Neural progenitor cell (in vitro differentiated cells): ENCODE measurements at regions not wholly inside any gene's neighbourhood (a gene's known extent, or its start where the extent isn't known, plus 50 kb on each side); places are given as distances from the start of the nearest gene placed in this dataset.

ENCODE experiments used
- DNase-seq: peaks from one replicate; pipeline ENCODE4 v3.0.0-alpha.2; 2016; ENCODE audit warnings: low spot score
- H2AFZ ChIP-seq: fragments of 200-600 bp; sonication (generic); replicated peaks from 2 replicates; pipeline ENCODE4 v1.6.1; 2016; ENCODE audit warnings: antibody characterized with exemption
- H3F3A ChIP-seq: fragments of 200-600 bp; sonication (generic); 2 replicates; pipeline ENCODE4 v1.6.1; 2016; ENCODE audit warnings: antibody characterized with exemption, low read depth
- H3K27ac ChIP-seq: fragments of 200-600 bp; sonication (generic); 2 replicates; pipeline ENCODE4 v1.5.1; 2016; ENCODE audit warnings: mild to moderate bottlenecking
- H3K27me3 ChIP-seq: fragments of 200-600 bp; sonication (generic); 2 replicates; pipeline ENCODE4 v1.6.1; 2016; ENCODE audit warnings: mild to moderate bottlenecking, moderate library complexity
- H3K36me3 ChIP-seq: fragments of 200-600 bp; sonication (generic); 2 replicates; pipeline ENCODE4 v1.5.1; 2016
- H3K4me1 ChIP-seq: fragments of 200-600 bp; sonication (generic); 2 replicates; pipeline ENCODE4 v1.6.1; 2016; ENCODE audit warnings: mixed run types
- H3K4me2 ChIP-seq: fragments of 200-600 bp; sonication (generic); 2 replicates; pipeline ENCODE4 v1.6.1; 2016
- H3K4me3 ChIP-seq: fragments of 200-600 bp; sonication (generic); 2 replicates; pipeline ENCODE4 v1.5.1; 2016
- H3K79me2 ChIP-seq: fragments of 200-600 bp; sonication (generic); 2 replicates; pipeline ENCODE4 v1.6.1; 2016; ENCODE audit warnings: low read depth
- H3K9ac ChIP-seq: fragments of 200-600 bp; sonication (generic); 2 replicates; pipeline ENCODE4 v1.6.1; 2016
- H3K9me3 ChIP-seq: fragments of 200-600 bp; sonication (generic); 2 replicates; pipeline ENCODE4 v1.5.1; 2016; ENCODE audit warnings: low read depth
- H4K20me1 ChIP-seq: fragments of 200-600 bp; sonication (generic); 2 replicates; pipeline ENCODE4 v1.6.1; 2016; ENCODE audit warnings: low read depth
- H3K27ac Mint-ChIP-seq: 3 replicates; pipeline ENCODE4 v1.8.0; 2021; ENCODE audit warnings: mixed read lengths
- H3K27me3 Mint-ChIP-seq: 2 replicates; pipeline ENCODE4 v1.8.0; 2022; ENCODE audit warnings: low read depth, mild to moderate bottlenecking, inconsistent platforms, moderate library complexity, mixed read lengths; ENCODE audit not compliant: insufficient read depth
- H3K36me3 Mint-ChIP-seq: 3 replicates; pipeline ENCODE4 v1.8.0; 2021; ENCODE audit warnings: mixed read lengths
- H3K4me1 Mint-ChIP-seq: 3 replicates; pipeline ENCODE4 v1.8.0; 2021; ENCODE audit warnings: mixed read lengths
- H3K4me3 Mint-ChIP-seq: 3 replicates; pipeline ENCODE4 v1.8.0; 2021; ENCODE audit warnings: mild to moderate bottlenecking, moderate library complexity, mixed read lengths
- H3K9me3 Mint-ChIP-seq: 3 replicates; pipeline ENCODE4 v1.8.0; 2020; ENCODE audit warnings: mixed read lengths
- EZH2 ChIP-seq: fragments of 200-600 bp; sonication (generic); IDR thresholded peaks from 2 replicates; pipeline ENCODE4 v1.6.1; 2017; ENCODE audit warnings: antibody characterized with exemption, mild to moderate bottlenecking, moderate library complexity
- EZH2phosphoT487 ChIP-seq: fragments of 200-600 bp; sonication (generic); IDR thresholded peaks from 2 replicates; pipeline ENCODE4 v1.6.1; 2017; ENCODE audit warnings: antibody characterized with exemption
- TF ChIP-seq, protein P1 (sequence below): fragments of 200-600 bp; sonication (generic); IDR thresholded peaks from 2 replicates; pipeline ENCODE4 v1.5.1; 2017; ENCODE audit warnings: antibody characterized with exemption, mild to moderate bottlenecking

DNA sequence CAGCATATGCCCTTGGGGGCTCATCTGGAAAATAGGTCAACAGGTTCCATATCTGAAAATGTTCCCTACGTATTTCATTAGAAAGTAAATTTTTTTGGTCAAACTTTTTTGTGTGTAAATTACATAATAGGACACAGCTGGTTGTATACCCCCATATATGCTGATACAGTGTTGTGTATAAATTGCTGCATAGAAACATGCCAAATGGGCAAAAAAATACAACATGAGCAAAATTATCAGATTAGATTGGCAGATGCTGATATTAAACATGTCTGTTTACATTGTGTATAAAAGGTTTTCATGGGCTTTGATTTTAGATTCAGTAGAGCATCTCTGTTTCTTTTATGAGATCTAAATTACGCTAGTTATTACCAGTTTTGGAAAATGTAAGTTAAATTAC is 2223.0 kb downstream of the MAT2B start:
- Histone ChIP-seq H3K36me3 (peaks cover 3% of the 10 kb centered on the region), H3K4me2 (no peak overlapping the region), H3K27me3 (no peaks in the 10 kb centered on the region), H3K27ac (no peak overlapping the region), H3K4me3 (no peak overlapping the region), H3K9ac (no peak overlapping the region), H3K4me1 (no peaks in the 10 kb centered on the region), H3K9me3 (no peaks in the 10 kb centered on the region), H3F3A (no peaks in the 10 kb centered on the region), H3K79me2 (no peaks in the 10 kb centered on the region), H2AFZ (no peak overlapping the region), H4K20me1 (no peaks in the 10 kb centered on the region)
- no peak overlapping the region for H3K27ac Mint-ChIP-seq
- no peak for TF ChIP-seq EZH2
- no peak for TF ChIP-seq EZH2phosphoT487
- TF ChIP-seq, protein P1, sequence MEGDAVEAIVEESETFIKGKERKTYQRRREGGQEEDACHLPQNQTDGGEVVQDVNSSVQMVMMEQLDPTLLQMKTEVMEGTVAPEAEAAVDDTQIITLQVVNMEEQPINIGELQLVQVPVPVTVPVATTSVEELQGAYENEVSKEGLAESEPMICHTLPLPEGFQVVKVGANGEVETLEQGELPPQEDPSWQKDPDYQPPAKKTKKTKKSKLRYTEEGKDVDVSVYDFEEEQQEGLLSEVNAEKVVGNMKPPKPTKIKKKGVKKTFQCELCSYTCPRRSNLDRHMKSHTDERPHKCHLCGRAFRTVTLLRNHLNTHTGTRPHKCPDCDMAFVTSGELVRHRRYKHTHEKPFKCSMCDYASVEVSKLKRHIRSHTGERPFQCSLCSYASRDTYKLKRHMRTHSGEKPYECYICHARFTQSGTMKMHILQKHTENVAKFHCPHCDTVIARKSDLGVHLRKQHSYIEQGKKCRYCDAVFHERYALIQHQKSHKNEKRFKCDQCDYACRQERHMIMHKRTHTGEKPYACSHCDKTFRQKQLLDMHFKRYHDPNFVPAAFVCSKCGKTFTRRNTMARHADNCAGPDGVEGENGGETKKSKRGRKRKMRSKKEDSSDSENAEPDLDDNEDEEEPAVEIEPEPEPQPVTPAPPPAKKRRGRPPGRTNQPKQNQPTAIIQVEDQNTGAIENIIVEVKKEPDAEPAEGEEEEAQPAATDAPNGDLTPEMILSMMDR, result no peak
- H3K9me3 Mint-ChIP-seq, result peaks cover 10% of the 10 kb centered on the region
- no peaks in the 10 kb centered on the region for H3K36me3 Mint-ChIP-seq
- DNase-seq, result no peak
- no peak overlapping the region for H3K4me3 Mint-ChIP-seq
- peaks cover 4% of the 10 kb centered on the region for H3K4me1 Mint-ChIP-seq
- H3K27me3 Mint-ChIP-seq, result no peaks in the 10 kb centered on the region

DNA sequence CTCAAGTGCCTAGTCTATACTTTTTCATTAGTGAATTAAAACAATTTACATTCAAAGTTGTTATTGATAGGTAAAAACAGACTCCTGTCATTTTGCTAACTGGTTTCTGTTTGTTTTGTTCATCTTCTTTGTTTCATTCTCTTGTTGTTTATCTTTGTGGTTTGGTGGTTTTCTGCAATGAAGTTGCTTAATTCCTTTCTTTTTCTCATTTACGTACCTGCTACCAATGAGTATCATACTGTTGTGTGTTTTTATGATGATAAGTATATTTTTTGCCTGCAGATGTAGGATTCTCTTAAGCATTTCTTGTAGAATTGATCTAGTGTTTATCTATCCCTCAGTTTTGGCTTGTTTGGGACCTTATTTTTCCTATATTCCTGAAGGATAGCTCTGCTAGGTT is 2230.0 kb downstream of the MAT2B start:
- Histone ChIP-seq H3K4me2 (no peak overlapping the region), H3K27me3 (no peaks in the 10 kb centered on the region), H3K4me3 (no peak overlapping the region), H3K79me2 (no peaks in the 10 kb centered on the region), H3K4me1 (peaks cover 7% of the 10 kb centered on the region), H3K9me3 (no peaks in the 10 kb centered on the region), H4K20me1 (no peaks in the 10 kb centered on the region), H3K27ac (no peak overlapping the region), H3K36me3 (peaks cover 3% of the 10 kb centered on the region), H3F3A (no peaks in the 10 kb centered on the region), H2AFZ (no peak overlapping the region), H3K9ac (no peak overlapping the region)
- Mint-ChIP-seq H3K36me3 (peaks cover 6% of the 10 kb centered on the region), H3K4me1 (peaks cover 25% of the 10 kb centered on the region), H3K27me3 (no peaks in the 10 kb centered on the region), H3K9me3 (peaks cover 21% of the 10 kb centered on the region), H3K27ac (no peak overlapping the region), H3K4me3 (no peak overlapping the region)
- DNase-seq, result no peak
- TF ChIP-seq EZH2, result no peak
- TF ChIP-seq EZH2phosphoT487, result no peak
- TF ChIP-seq, protein P1, result no peak

DNA sequence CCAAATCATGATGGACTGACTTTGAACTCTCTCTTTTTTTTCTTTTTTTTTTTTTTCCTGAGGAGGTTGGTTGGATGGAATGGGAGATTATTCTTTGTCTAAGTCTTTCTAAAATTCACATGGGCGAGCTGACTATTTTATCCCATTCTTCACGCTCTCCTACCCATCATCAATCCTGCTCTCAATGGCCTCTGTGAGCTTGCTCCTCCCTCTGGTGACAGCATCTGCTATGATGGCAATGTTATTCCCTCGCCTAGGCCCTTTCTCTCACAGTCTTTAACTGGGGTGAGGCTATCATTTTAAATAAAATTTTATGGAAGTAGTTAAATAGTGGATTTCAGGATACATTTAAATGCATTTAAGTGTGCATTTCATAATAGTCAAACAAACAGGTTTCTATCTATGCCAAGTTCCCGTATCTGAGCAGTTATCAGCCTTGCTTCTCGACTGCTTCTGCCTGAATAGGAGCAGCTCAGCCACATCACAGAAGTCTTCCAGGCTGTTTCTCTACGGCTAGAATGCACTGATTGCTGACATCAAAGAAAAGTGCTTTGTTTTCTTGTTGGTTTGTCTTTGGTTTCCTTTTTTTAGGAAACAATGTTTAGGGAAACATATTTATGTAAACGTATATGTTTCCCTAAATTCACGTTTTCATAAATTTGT is 2233.8 kb downstream of the MAT2B start:
- Histone ChIP-seq H3K9me3 (no peaks in the 10 kb centered on the region), H3K4me2 (no peak overlapping the region), H3K4me1 (peaks cover 7% of the 10 kb centered on the region), H3K4me3 (no peak overlapping the region), H2AFZ (peak overlapping the region; percentile 26), H4K20me1 (no peaks in the 10 kb centered on the region), H3F3A (no peaks in the 10 kb centered on the region), H3K79me2 (no peaks in the 10 kb centered on the region), H3K27me3 (no peaks in the 10 kb centered on the region), H3K9ac (no peak overlapping the region), H3K27ac (no peak overlapping the region), H3K36me3 (no peaks in the 10 kb centered on the region)
- H3K27ac Mint-ChIP-seq, result peak overlapping the region; percentile 40
- peaks cover 8% of the 10 kb centered on the region for H3K9me3 Mint-ChIP-seq
- TF ChIP-seq EZH2phosphoT487, result no peak
- TF ChIP-seq, protein P1, result no peak
- TF ChIP-seq EZH2, result no peak
- H3K36me3 Mint-ChIP-seq, result peaks cover 6% of the 10 kb centered on the region
- peaks cover 31% of the 10 kb centered on the region for H3K4me1 Mint-ChIP-seq
- no peak overlapping the region for H3K4me3 Mint-ChIP-seq
- no peaks in the 10 kb centered on the region for H3K27me3 Mint-ChIP-seq
- peak; percentile 22 for DNase-seq
